GM12878 (cell line): ENCODE measurements at regions not wholly inside any gene's neighbourhood (a gene's known extent, or its start where the extent isn't known, plus 50 kb on each side); places are given as distances from the start of the nearest gene placed in this dataset.

Experiments
- ATAC-seq: fragments of 200-7000 bp; cut with Tn5 transposase; 3 replicates; pipeline ENCODE4 v1.9.1; 2020; ENCODE audit warnings: mild to moderate bottlenecking, moderate library complexity
- BruUV-seq: library from RNA; stranded (reverse); fragments of 400-500 nt; replicated peaks from 2 replicates; lab custom pipeline; 2021; lab: Mats Ljungman, UMichigan
- CTCF ChIA-PET: fragments of 300-600 bp; sonication (Branson Sonifier 250); formaldehyde crosslinking; extraction: SDS; loops from one replicate; lab custom pipeline; 2021; ENCODE audit warnings: inconsistent platforms; lab: Yijun Ruan, JAX
- POLR2A ChIA-PET: fragments of 350-600 bp; formaldehyde crosslinking; extraction: SDS; loops from one replicate; lab custom pipeline; 2021; ENCODE audit warnings: inconsistent platforms; lab: Charles Lee
- RAD21 ChIA-PET: fragments of 300-600 bp; sonication (Branson Sonifier 250); formaldehyde crosslinking; loops from one replicate; lab custom pipeline; 2023; ENCODE audit warnings: antibody characterized with exemption; ENCODE audit not compliant: unreplicated experiment; lab: Charles Lee
- SMC1A ChIA-PET: fragments of 300-600 bp; sonication (Branson Sonifier 250); formaldehyde crosslinking; loops from one replicate; lab custom pipeline; 2023; ENCODE audit not compliant: unreplicated experiment, uncharacterized antibody; lab: Charles Lee
- DNase-seq: peaks from one replicate; pipeline ENCODE4 v3.0.0-alpha.2; 2011; ENCODE audit warnings: low read depth, low spot score
- FAIRE-seq: peaks from 3 replicates; lab custom pipeline; 2011; peaks lifted over from hg19 to GRCh38; lab: Jason Lieb, UNC
- H2AFZ ChIP-seq: 2 replicates; pipeline ENCODE4 v1.6.0; 2011; ENCODE audit warnings: low read depth, low read length, control low read depth; ENCODE audit not compliant: control insufficient read depth
- H3K27ac ChIP-seq: 2 replicates; pipeline ENCODE4 v1.5.1; 2011; ENCODE audit warnings: control low read depth; ENCODE audit not compliant: control insufficient read depth, insufficient read depth
- H3K27me3 ChIP-seq, 2 experiments: replicated peaks in 1 of 2; 2 replicates each; pipeline versions ENCODE4 v1.6.0 to v1.6.1; 2011; ENCODE audit warnings: low read length in 1 of 2; ENCODE audit not compliant: control insufficient read depth in 2 of 2, insufficient read depth in 2 of 2
- H3K36me3 ChIP-seq, 2 experiments: 2 replicates each; pipeline ENCODE4 v1.5.1; 2011; ENCODE audit warnings: low read length in 1 of 2; ENCODE audit not compliant: control insufficient read depth in 2 of 2, insufficient read depth in 2 of 2
- H3K4me1 ChIP-seq: 2 replicates; pipeline ENCODE4 v1.6.1; 2011; ENCODE audit warnings: mild to moderate bottlenecking, low read length, moderate library complexity, mixed read lengths; ENCODE audit not compliant: control insufficient read depth, insufficient read depth
- H3K4me2 ChIP-seq: 2 replicates; pipeline ENCODE4 v1.6.0; 2011; ENCODE audit warnings: control low read depth; ENCODE audit not compliant: control insufficient read depth, insufficient read depth
- H3K4me3 ChIP-seq: fragments of 200-600 bp; sonication (generic); 2 replicates; pipeline ENCODE4 v1.5.1; 2016
- H3K79me2 ChIP-seq: 2 replicates; pipeline ENCODE4 v1.6.0; 2011; ENCODE audit warnings: low read length; ENCODE audit not compliant: control insufficient read depth, insufficient read depth
- H3K9ac ChIP-seq: 2 replicates; pipeline ENCODE4 v1.8.0; 2011; ENCODE audit warnings: low read length, control low read depth, mixed read lengths; ENCODE audit not compliant: control insufficient read depth, insufficient read depth
- H3K9me3 ChIP-seq: replicated peaks from 3 replicates; pipeline ENCODE4 v1.5.1; 2011; ENCODE audit warnings: mild to moderate bottlenecking, low read length; ENCODE audit not compliant: control insufficient read depth, insufficient read depth
- H4K20me1 ChIP-seq: 2 replicates; pipeline ENCODE4 v1.6.0; 2011; ENCODE audit not compliant: control insufficient read depth, insufficient read depth
- CHD4 ChIP-seq: fragments of 200-600 bp; sonication (generic); IDR thresholded peaks from 2 replicates; pipeline ENCODE4 v1.6.1; 2016; ENCODE audit warnings: mild to moderate bottlenecking
- DPF2 ChIP-seq: fragments of 450-650 bp; IDR thresholded peaks from 2 replicates; pipeline ENCODE4 v1.6.1; 2017; ENCODE audit warnings: mild to moderate bottlenecking
- EZH2 ChIP-seq: IDR thresholded peaks from 2 replicates; pipeline ENCODE4 v1.6.1; 2012; ENCODE audit warnings: low read depth, mild to moderate bottlenecking, control low read depth, inconsistent platforms, low read length, borderline replicate concordance; ENCODE audit not compliant: control insufficient read depth
- FOS ChIP-seq: IDR thresholded peaks from 3 replicates; pipeline ENCODE4 v1.6.1; 2011; ENCODE audit warnings: borderline replicate concordance; ENCODE audit not compliant: insufficient read length; ENCODE audit errors: extremely low read depth
- NR2C1 ChIP-seq: fragments of 450-650 bp; IDR thresholded peaks from 2 replicates; pipeline ENCODE4 v1.6.1; 2017; ENCODE audit warnings: antibody characterized with exemption, mild to moderate bottlenecking, moderate library complexity
- SMC3 ChIP-seq: IDR thresholded peaks from 2 replicates; pipeline ENCODE4 v1.6.1; 2011; ENCODE audit warnings: low read length, improper control_type of control experiment, borderline replicate concordance
- ZNF24 ChIP-seq: fragments of 450-650 bp; IDR thresholded peaks from 2 replicates; pipeline ENCODE4 v1.6.1; 2017; ENCODE audit warnings: antibody characterized with exemption, mild to moderate bottlenecking
- ZNF384 ChIP-seq: IDR thresholded peaks from 2 replicates; pipeline ENCODE4 v1.6.1; 2012; ENCODE audit warnings: low read depth, mild to moderate bottlenecking, low read length, improper control_type of control experiment, borderline replicate concordance
- WGBS: methylation state at CpG from one replicate; pipeline ENCODE4 v1.1.6; 2016; ENCODE audit warnings: low lambda C conversion rate; ENCODE audit not compliant: insufficient replicate concordance, insufficient coverage; ENCODE audit errors: missing lambda C conversion rate; 5-methylcytosine and 5-hydroxymethylcytosine counted together
- in situ Hi-C: fragments of 300-500 bp; cut with MboI; formaldehyde crosslinking; loops from 9 replicates; pipeline ENCODE4 v1.14.3; 2018; ENCODE audit warnings: mixed read lengths
- intact Hi-C: fragments of 100-400 bp; cut with micrococcal nuclease; formaldehyde crosslinking; loops from one replicate; pipeline ENCODE4 v1.14.2; 2022; ENCODE audit not compliant: unreplicated experiment
- TF ChIP-seq, protein P1 (sequence below), 3 experiments: IDR thresholded peaks in 2 of 3; conservative IDR thresholded peaks in 1 of 3; 2 replicates each; pipeline ENCODE4 v1.5.1; 2011; ENCODE audit warnings: low read depth in 3 of 3, low read length in 3 of 3, mild to moderate bottlenecking in 3 of 3, control low read depth in 2 of 3, moderate library complexity in 2 of 3, inconsistent platforms in 1 of 3, mixed read lengths in 1 of 3; ENCODE audit not compliant: control insufficient read depth in 2 of 3, insufficient read depth in 1 of 3; ENCODE audit errors: extremely low read depth in 1 of 3

DNA sequence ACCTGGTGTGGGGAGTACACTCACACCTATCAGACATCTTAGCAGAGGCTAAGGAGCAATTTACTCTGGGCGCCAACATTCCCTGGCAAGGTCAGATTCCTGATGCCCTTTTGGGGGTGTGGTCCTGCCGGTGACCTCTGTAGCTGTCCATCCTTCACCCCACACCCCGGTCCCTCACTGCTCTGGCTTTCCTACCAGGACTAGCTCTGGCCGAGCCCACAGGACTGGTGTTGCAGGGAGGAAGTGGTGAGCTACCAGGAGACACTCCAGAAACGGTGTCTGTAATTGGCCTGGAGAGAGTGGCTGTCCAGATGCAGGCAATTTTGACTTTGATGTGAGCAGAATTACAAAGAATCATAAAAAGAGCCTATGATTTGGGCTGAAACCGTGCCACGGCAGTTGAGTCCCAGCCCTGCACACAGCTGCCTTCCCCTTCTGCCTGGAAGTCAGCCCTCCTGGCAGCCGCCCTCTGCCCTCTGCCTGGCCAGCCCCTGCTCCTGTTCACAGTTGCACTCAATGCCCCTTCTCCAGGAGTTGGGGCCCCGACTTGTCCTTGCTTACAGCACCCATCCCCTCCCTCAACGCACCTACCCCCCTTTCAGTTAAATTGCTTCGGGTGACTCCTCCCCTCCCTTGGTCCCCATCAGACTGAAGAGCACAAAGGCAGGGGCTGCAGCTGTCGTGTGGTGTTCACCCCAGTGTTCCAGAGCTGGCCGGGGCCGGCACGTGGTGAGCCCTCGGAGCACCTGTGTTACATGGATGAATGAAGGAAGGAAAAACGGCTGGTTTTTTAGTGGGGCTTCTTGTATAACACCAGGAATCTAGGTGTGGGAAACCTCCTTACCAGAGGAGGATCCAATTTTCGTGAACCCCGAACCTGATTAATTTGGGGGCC, 80.2 kb upstream of the TPM1 start:
- FAIRE-seq (no peak), DNase-seq (no peak), ATAC-seq (no peak)
- no peak for TF ChIP-seq ZNF384
- TF ChIP-seq EZH2: no peak
- no peak for TF ChIP-seq ZNF24
- TF ChIP-seq DPF2: no peak
- no peak for TF ChIP-seq NR2C1
- no peak for TF ChIP-seq SMC3
- no peak for TF ChIP-seq CHD4
- TF ChIP-seq, protein P1, sequence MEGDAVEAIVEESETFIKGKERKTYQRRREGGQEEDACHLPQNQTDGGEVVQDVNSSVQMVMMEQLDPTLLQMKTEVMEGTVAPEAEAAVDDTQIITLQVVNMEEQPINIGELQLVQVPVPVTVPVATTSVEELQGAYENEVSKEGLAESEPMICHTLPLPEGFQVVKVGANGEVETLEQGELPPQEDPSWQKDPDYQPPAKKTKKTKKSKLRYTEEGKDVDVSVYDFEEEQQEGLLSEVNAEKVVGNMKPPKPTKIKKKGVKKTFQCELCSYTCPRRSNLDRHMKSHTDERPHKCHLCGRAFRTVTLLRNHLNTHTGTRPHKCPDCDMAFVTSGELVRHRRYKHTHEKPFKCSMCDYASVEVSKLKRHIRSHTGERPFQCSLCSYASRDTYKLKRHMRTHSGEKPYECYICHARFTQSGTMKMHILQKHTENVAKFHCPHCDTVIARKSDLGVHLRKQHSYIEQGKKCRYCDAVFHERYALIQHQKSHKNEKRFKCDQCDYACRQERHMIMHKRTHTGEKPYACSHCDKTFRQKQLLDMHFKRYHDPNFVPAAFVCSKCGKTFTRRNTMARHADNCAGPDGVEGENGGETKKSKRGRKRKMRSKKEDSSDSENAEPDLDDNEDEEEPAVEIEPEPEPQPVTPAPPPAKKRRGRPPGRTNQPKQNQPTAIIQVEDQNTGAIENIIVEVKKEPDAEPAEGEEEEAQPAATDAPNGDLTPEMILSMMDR (IDR thresholded peaks at IDR 0.05 in 2 of 3, conservative IDR thresholded peaks at IDR 0.05 in 1 of 3; ENCODE audit: control insufficient read depth in 2 of 3, extremely low read depth in 1 of 3, insufficient read depth in 1 of 3, low read depth in 3 of 3, low read length in 3 of 3): no peak
- no peak for TF ChIP-seq FOS
- H3K4me2 ChIP-seq: no peak overlapping the region
- H3K79me2 ChIP-seq: no peaks in the 10 kb centered on the region
- no peaks in the 10 kb centered on the region for H4K20me1 ChIP-seq
- H3K27me3 ChIP-seq: no peaks in the 10 kb centered on the region; a peak in 1 of 4 replicates
- H3K9me3 ChIP-seq: no peaks in the 10 kb centered on the region
- 20% methylated on average over 17 of the region's 19 CpGs for WGBS
- H3K27ac ChIP-seq: no peak overlapping the region
- H3K4me1 ChIP-seq: no peaks in the 10 kb centered on the region
- ChIA-PET POLR2A (no interaction called here), RAD21 (no interaction called here), CTCF (no interaction called here), SMC1A (no interaction called here)
- in situ Hi-C loops: no loop called here
- intact Hi-C loops: no loop called here
- no peaks in the 10 kb centered on the region for H3K36me3 ChIP-seq
- no peak overlapping the region for H3K4me3 ChIP-seq
- BruUV-seq: no TSS peak
- H3K9ac ChIP-seq: no peak overlapping the region
- no peak overlapping the region for H2AFZ ChIP-seq
